IPS-18c (cell line): ENCODE measurements at regions not wholly inside any gene's neighbourhood (a gene's known extent, or its start where the extent isn't known, plus 50 kb on each side); places are given as distances from the start of the nearest gene placed in this dataset.

Experiments used
- H3K4me3 ChIP-seq: 2 replicates; pipeline ENCODE4 v1.7.0; 2013; ENCODE audit warnings: low read depth, mild to moderate bottlenecking, low read length, moderate library complexity; ENCODE audit not compliant: insufficient read depth
- H3K9me3 ChIP-seq: one replicate; pipeline ENCODE4 v1.6.1; 2013; ENCODE audit warnings: mild to moderate bottlenecking, low read length, moderate library complexity; ENCODE audit not compliant: control insufficient read depth, insufficient read depth

DNA sequence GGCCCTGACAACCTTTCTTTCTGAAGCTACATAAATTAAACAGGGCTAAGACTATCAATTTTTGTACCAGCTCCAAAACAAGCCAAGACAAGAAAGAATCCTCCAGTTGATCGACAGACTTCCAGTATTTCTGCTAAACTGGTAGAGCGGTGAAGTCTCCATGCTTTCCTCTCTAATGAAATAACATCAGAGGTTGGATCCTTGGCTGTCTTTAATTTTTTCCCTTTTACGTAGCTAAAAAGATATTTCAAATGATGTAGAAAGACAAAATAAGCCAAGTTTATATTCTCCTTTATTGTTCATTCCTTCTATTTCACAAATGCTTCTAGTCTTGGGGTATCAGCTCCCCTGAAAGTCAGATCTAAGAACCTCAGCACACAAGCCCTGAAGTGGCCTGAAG is 434.9 kb downstream of the NFIB start:
- Histone ChIP-seq H3K9me3 (no peaks in the 10 kb centered on the region), H3K4me3 (no peak overlapping the region)

DNA sequence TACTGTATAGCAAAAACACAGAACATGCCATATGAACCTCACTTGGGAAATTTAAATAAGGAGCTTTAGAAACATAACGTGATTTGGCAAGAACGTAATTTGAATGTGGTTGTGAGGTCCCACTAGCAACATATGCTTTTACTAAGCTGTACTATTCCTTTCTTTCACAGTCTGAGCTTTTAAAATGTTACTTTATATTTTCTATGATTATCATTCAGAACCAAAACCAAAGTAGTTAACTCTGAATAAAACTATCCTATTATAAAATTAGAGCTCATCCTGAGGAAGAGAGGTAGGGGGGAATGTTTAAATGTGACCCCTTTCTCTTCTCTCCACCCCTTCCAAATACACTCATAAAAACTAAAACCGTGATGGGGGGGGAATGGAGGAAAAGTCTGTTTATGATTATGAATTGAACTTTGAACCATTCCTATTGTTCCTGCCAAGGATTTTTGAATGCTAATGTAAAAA is 435.7 kb downstream of the NFIB start:
- Histone ChIP-seq H3K9me3 (no peaks in the 10 kb centered on the region), H3K4me3 (no peak overlapping the region)

DNA sequence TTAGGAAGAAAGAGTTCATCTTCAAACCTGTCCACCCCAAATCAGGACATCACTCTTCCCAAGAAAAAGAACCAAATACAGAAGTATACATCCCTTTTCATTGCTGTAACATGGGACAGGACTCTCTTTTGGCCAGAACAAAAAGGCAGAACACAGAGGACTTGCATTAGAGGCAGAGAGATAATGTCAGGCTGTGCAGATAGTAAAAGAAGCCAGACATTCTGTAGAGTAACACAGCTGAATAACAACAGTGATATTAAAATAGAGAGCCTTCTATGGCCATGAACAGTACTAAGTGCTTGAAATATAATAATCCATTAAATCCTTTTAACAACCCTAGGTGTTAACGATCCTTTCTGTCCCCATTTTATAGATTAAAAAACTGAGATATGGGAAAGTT is 437.2 kb downstream of the NFIB start:
- Histone ChIP-seq H3K9me3 (no peaks in the 10 kb centered on the region), H3K4me3 (no peak overlapping the region)

DNA sequence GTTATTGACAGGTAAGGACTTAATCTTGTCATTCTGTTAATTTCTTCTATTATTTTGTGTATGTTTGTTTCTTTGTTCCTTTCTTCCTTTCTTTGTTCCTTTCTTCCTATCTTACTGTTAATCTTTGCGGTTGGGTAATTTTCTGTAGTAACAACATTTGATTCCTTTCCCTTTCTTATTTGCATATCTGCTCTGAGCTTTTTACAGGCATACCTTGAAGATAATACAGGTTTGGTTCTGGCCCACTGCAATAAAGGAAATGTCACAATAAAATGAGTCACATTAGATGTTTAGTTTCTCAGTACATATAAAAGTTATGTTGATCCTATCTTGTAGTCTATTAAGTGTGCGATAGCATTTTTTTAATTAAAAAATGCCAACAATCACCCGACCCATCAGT is 440.7 kb downstream of the NFIB start:
- Histone ChIP-seq H3K4me3 (no peak overlapping the region), H3K9me3 (no peaks in the 10 kb centered on the region)

DNA sequence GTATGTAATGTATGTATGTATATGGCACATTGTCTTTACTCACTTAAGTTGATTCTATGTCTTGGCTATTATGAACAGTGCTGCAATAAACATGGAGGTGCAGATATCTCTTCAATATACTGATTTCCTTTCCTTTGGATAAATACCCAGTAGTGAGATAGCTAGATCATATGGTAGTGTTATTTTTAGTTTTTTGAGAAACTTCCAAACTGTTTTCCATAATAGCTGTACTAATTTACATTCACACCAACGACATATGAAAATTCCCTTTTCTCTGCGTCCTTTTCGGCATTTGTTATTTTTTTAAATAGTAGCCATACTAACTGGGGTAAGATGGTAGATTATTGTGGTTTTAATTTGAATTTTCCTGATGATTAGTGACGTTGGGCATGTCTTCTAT is 445.6 kb downstream of the NFIB start:
- no peaks in the 10 kb centered on the region for H3K9me3 ChIP-seq
- H3K4me3 ChIP-seq: no peak overlapping the region

DNA sequence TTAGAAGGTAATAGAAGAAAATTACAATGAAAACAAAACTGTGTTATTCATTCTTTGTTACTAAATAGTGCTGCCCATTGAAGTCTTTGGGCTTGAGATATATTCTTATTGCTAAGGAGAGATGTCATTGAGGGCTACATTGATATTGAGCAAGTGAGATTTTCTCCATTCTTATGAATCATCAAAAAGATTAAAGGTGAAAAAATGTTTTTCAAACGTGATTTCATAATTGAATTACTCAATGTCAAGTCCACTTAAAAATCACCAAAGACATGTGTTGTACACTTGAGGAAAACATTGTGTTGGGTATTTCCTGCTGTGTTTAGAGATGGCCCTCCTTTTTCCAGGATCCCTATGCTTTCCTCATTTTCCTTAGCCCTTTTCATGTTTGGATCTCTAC is 448.1 kb downstream of the NFIB start:
- no peak overlapping the region for H3K4me3 ChIP-seq
- H3K9me3 ChIP-seq: no peaks in the 10 kb centered on the region

DNA sequence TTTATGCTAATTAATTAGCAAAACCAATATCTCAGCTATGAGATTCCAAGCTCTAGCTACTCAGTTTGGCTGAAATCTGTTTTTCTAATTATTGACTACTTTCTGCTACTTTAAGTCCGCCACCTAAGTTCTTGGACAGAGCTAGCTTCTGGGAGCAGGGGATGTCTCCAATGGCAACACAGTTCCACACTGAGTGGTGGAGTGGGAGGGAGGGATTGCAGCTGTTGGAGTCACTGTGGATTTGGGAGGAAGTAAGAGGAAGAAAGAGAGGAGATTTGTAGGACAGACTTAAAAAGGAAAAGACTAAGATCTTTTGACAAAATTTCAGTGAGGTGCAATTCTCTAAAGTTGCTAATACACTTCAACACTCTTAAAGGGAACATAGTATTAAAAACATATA is 450.8 kb downstream of the NFIB start:
- Histone ChIP-seq H3K4me3 (no peak overlapping the region), H3K9me3 (no peaks in the 10 kb centered on the region)

DNA sequence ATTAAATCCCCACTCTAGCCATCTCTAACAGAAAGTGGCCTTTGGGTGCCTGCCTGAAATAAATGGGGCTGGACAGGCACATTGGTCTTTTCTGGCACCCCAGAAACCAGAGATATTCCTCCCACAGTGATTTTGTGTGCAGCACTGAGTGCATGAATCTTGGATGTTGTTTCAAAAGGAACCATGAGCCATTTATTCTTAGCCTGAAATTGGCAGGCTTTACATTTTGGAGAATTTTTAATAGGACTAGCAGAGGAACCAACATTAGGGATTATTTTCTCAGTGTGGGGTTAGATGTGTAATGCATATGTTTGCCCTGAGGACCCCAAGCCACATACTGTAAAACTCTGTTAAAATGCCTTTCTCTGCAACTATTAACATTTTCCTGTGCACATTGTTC is 451.3 kb downstream of the NFIB start:
- Histone ChIP-seq H3K4me3 (no peak overlapping the region), H3K9me3 (no peaks in the 10 kb centered on the region)

DNA sequence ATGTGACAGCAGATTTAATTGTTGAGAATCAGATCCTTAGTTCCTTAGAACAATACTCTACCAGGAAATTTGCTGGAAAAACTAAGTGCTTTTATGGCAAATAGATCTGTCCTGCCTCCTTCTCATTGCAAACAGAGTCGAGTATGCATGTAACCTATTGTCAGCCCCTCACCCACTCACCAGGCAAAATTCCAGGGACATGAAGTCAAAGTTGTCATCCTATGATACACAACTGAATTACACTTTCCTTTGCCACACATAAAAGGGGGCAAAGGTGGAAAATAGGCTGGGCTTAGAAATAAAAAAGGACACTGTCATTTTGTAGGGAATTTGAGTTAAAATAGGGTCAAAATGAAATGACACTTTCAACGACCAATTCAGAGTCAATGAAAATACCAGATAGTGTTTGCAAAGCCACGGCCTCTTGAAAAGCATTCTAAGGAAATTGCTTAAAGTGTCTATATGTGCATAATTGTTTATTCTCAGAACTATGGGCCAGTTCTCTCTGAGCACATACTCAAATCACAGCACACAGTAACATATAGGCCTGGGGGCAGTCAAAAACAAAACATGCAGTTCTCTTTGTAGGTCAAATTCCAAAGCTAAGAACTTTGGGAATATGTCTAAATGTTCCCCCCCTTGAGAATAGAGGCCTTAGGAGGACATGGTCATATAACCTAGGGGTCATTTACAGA is 452.8 kb downstream of the NFIB start:
- H3K9me3 ChIP-seq: no peaks in the 10 kb centered on the region
- no peak overlapping the region for H3K4me3 ChIP-seq

DNA sequence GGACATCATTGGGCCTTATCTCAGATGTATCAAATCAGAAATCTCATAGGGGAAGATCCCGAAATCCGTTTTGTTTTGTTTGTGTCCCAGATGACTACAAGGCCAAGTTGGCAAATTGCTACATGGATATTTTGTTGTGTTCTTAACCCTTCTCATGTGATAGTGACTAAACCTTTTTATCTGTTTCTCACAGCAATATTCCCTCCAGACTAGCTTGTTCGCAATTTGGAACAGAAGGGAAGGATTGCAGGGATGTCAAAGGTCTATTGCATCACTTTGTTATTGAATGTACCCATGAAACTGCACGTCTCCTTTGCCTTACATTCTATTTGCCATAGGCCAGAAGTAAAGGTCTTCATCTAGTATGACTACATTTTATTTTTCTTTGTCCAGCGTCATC is 453.9 kb downstream of the NFIB start:
- Histone ChIP-seq H3K9me3 (no peaks in the 10 kb centered on the region), H3K4me3 (no peak overlapping the region)

DNA sequence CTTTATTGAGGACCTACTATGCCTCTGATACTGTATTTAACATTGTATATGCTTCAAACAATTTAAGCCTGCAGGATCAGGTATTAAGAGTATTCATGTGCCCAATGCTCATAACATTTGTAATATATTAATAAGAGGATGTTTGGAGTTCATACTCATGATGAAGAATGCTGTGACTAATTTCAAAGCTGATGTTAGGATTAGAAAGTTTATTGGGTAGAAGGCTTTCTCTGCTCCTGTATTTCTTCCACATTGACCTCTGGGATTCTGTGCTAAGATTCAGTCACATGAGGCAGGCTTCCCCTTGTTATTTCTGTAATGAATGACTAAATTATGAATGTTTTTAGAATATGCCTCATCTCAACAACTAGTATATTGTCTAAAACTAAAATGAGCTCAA is 456.4 kb downstream of the NFIB start:
- no peaks in the 10 kb centered on the region for H3K9me3 ChIP-seq
- H3K4me3 ChIP-seq: no peak overlapping the region

DNA sequence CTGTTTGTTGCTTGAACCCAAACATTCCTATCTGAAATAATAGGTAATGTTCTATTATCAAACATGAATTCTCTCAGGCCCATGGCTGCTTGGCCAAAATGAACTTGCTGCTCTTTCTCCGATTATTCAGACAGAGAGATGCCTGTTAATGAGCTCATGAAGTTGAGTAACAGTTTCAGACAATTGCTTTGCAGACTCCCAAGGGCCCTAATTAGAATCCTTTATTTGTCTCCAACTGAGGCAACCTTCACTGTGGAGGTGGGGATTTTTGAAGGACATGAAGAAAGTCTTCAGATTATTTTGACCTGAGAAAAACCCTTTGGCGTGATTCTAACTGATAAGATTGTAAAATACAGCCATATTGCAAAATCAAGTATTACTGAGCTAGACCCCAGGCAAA is 466.7 kb downstream of the NFIB start:
- H3K9me3 ChIP-seq: no peaks in the 10 kb centered on the region
- no peak overlapping the region for H3K4me3 ChIP-seq

DNA sequence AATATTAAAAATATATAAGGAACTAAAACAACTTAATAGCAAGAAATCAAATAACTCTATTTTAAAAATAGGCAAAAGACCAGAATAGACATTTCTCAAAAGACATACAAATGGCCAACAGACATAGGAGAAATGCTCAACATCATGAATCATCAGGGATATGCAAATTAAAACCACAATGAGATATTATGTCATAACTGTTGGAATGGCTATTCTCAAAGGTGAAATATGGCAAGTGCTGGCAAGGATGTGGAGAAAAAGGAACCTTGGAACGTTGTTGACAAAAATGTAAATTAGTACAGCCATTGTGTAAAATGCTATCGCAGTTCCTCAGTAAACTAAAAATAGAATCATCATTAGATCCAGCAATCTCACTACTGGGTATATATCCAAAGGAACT is 468.5 kb downstream of the NFIB start:
- Histone ChIP-seq H3K4me3 (no peak overlapping the region), H3K9me3 (no peaks in the 10 kb centered on the region)

DNA sequence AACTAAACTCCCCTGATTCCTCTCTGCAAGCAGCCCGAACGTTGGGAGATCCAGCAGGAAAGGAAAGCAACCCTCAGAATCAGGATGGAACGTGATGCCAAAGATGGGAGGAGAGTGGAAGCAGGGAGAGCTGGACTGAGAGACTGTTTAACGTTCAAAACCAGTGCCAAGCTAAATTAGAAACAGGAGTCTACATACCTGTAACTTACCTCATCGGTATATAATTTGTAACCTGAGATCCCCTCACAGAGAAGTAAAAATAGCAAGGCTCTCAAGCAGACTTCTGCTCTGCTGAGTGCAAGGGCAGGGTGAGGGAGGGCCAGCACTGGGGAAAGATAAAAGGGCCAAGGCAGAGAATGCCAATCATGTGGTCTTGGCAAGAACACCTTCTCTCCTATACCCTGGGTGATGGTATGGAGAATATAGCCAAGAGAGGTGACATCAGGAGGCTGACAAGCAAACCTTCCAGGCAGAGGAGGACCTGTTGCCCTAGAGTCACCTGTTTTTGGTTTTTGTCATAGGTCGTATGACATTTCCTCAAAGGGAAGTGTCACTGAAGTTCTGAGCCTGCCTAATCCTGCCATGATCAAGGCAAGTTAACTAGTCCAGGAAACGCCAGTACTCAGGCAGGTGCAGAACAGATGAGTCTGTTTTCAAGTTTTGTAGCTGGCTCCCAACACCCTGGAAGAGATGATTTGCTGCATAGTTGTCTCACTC is 472.0 kb downstream of the NFIB start:
- Histone ChIP-seq H3K9me3 (no peaks in the 10 kb centered on the region), H3K4me3 (no peak overlapping the region)

DNA sequence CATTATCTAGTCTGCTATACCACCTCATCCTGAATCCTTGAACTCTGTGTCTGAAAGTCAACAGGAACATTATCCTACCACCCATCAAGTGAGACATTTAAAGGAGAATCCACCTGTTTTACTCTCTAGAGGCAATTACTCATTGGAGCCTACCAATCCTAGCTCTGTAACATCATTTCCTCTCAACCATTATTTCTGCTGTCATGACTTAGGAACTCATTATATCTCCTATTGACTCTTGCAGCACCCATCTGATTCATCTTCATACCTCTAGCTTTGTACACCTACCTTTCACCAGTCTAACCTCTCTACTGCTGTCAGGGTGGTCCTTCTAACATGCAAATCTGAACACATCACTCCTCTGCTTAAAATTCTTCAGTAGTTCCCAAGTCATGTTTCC is 481.5 kb downstream of the NFIB start:
- Histone ChIP-seq H3K4me3 (no peak overlapping the region), H3K9me3 (peaks cover 8% of the 10 kb centered on the region)

DNA sequence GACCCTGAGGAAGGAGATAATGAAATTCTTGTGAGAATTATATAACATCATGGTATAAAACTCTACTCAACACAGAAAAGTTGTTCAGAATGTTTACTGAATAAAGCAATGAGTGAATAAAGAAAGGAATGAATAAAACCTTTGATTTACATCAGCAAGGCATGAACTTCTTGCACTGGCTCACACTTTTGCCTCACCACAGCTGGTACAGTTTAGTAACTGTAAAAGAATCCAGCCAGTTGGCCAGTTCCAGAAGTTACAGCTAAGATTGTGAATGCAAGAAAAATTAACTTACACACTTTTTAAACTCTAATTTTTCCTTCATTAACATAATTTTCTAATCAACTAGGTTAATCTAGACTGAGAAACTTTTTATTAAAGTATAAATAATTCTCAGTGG is 490.9 kb downstream of the NFIB start:
- Histone ChIP-seq H3K9me3 (peaks cover 3% of the 10 kb centered on the region), H3K4me3 (no peak overlapping the region)

DNA sequence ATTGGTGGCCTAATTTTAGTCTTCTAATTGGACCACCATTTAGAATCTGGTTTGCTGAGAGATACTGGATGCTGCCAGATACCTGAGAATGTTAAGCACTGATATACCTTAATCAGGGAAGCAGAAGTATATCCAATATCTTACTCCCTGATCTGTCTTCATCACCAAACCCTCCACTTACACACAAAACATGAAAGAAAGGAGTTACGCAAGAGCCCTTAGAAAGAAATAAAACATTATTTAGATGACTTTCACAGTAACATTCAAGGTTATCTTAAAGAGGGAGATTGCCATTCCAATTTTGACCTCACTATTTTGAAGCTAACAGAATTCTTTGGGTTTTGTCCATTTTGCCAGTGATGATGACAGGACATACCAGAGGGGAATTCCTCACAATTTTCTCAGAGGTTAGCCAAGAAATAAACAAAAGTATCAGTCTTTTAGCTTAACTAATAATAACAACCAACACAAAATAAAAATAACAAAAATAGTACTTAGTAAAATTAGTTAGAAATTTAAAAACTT is 496.1 kb downstream of the NFIB start:
- H3K9me3 ChIP-seq: peaks cover 3% of the 10 kb centered on the region
- no peak overlapping the region for H3K4me3 ChIP-seq

DNA sequence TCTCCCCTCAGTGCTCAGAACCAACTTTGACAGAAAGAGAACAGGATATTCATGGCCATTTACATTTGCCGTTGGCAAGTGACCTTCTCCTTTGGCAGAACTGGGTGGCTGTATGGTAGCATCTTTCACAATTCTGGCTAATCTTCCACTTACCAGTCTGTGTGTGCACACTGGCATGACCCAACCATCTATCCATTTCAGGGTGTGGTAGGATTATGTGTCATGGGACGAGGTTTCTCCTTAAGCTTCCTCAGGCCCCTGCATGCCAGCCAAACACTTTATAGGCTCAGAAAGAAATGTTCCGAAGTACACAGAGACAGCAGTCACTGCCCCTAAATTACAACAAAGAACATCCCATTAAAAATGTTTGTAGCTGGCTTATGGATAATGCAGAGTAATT is 497.1 kb downstream of the NFIB start:
- peaks cover 3% of the 10 kb centered on the region for H3K9me3 ChIP-seq
- H3K4me3 ChIP-seq: no peak overlapping the region
